ENCODE measurements at regions not wholly inside any gene's neighbourhood (a gene's known extent, or its start where the extent isn't known, plus 50 kb on each side); places are given as distances from the start of the nearest gene placed in this dataset.

DNA sequence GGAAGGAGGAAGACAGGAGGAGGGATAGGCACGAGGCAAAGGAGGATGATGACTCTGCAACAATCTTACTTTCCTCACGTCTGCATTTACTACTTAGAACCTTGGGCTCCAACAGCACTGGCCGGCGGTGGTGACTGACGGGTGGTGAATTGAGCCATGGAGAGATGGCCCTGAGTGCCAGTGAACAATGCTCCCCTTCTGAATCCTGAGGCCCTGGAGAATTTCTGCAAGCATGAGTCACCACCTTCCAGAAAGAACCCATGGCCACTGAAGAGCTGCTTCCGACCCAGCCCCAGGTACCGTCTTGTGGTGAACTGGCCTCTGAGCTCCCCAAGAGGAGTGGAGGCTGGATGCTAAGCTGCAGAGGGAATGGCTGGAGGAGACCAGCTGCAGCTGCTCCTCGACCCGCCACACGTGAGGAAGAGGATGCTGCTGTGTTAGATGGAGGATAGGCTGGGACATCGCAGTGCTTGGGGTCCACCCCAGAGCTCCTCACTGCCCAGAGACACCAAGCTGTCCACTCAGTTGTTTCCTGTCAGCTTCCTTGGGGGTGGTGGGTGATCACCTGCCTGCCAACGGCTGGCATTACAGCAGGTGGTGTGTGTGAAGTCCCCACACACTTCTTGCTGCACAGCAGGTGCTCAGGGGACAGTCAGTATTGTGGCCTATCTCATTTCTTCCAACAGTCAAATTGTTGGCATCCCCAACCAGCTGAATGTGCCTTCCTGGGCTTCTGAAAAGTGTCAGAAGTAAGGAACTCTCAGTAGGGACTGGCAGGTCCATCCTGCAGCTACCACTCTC is 186.5 kb upstream of the ID2 start:
- peaks cover 0 to 84% (median 42%) of the 10 kb centered on the region in 12 donors for H3K4me1 ChIP-seq
- H3K9me3 ChIP-seq, result no peaks in the 10 kb centered on the region
- peak overlapping the region in 6 of 12 donors; percentile 27 to 63 (median 52) for H3K27ac ChIP-seq
- TF ChIP-seq, protein P1, sequence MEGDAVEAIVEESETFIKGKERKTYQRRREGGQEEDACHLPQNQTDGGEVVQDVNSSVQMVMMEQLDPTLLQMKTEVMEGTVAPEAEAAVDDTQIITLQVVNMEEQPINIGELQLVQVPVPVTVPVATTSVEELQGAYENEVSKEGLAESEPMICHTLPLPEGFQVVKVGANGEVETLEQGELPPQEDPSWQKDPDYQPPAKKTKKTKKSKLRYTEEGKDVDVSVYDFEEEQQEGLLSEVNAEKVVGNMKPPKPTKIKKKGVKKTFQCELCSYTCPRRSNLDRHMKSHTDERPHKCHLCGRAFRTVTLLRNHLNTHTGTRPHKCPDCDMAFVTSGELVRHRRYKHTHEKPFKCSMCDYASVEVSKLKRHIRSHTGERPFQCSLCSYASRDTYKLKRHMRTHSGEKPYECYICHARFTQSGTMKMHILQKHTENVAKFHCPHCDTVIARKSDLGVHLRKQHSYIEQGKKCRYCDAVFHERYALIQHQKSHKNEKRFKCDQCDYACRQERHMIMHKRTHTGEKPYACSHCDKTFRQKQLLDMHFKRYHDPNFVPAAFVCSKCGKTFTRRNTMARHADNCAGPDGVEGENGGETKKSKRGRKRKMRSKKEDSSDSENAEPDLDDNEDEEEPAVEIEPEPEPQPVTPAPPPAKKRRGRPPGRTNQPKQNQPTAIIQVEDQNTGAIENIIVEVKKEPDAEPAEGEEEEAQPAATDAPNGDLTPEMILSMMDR (IDR thresholded peaks at IDR 0.05), result no peak
- TF ChIP-seq POLR2A (IDR thresholded peaks at IDR 0.05), result no peak
- H3K27me3 ChIP-seq, result no peaks in the 10 kb centered on the region
- H3K4me3 ChIP-seq, result no peak overlapping the region
- H3K36me3 ChIP-seq, result no peaks in the 10 kb centered on the region
- intact Hi-C loops (cut with DNase I), result loop anchor here in 1 of 10 donors (10.0 kb wide), 1 partner anchor 111 kb away; no protein-coding TSS in a partner anchor
- DNase-seq (no peak), ATAC-seq (no peak)
- WGBS, 4 donors, result 86 to 90% (median 89%) methylated on average over 10 to 12 of the region's 12 CpGs

DNA sequence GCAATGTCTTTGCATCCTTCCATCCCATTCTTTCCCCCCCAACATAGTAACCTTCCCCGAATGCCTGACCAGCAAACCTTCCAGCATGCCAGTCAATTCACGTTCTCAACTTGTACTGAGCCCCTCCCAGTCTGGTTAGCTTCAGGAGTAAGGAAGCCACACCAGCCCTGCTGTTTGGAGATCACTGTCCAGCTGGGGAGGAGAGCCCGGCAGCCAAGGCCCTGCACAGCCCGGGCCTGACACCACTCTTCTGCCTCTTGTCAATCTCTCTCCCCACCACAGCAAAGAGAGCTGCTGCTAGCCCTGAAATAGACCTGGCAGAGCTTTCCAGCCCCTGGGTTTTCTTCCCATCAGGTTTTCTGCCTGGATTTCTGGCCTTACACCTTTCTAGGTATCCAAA is 185.8 kb upstream of the ID2 start:
- TF ChIP-seq, protein P1 (IDR thresholded peaks at IDR 0.05), result no peak
- TF ChIP-seq POLR2A (IDR thresholded peaks at IDR 0.05), result no peak
- H3K36me3 ChIP-seq, result no peaks in the 10 kb centered on the region
- H3K4me3 ChIP-seq, result no peak overlapping the region
- DNase-seq (peak in 2 of 5 donors; percentile 48 to 51), ATAC-seq (peak; percentile 72 to 83 (median 78))
- H3K9me3 ChIP-seq, result no peaks in the 10 kb centered on the region
- WGBS, 4 donors, result 27 to 34% (median 30%) methylated on average over 3 to 4 of the region's 4 CpGs
- H3K27ac ChIP-seq, result peak overlapping the region in 9 of 12 donors; percentile 20 to 63 (median 46)
- peaks cover 0 to 84% (median 40%) of the 10 kb centered on the region in 12 donors for H3K4me1 ChIP-seq
- H3K27me3 ChIP-seq, result no peaks in the 10 kb centered on the region
- intact Hi-C loops (cut with DNase I), result loop anchor here in 1 of 10 donors (10.0 kb wide), 1 partner anchor 111 kb away; no protein-coding TSS in a partner anchor

DNA sequence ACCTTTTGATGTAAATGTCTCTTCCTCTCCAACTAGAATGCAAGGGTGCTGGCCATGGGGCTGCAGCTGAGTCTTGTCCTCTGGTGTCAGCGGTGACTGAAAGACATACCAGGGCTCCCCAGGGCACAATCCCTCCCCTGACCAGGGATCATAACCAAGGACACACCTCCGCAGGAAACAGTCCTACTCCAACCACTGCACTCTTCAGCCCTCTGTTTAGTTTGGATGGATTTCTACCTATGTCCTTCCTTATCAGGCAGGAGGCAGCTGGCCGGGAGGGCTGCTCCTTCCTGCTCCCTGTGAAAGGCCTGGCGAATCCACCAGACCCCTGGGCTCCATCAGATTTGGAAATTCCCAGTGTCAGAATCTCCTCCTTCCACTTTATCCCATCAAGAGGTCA is 185.2 kb upstream of the ID2 start:
- Histone ChIP-seq H3K36me3 (no peaks in the 10 kb centered on the region), H3K27me3 (no peaks in the 10 kb centered on the region), H3K4me3 (no peak overlapping the region), H3K9me3 (no peaks in the 10 kb centered on the region), H3K27ac (peak overlapping the region in 8 of 12 donors; percentile 16 to 63 (median 48)), H3K4me1 (peaks cover 0 to 82% (median 37%) of the 10 kb centered on the region in 12 donors)
- 42 to 59% (median 50%) methylated on average over 4 of the region's 4 CpGs for WGBS, 4 donors
- ATAC-seq, result peak; percentile 60 to 70 (median 68)
- no peak for TF ChIP-seq POLR2A (IDR thresholded peaks at IDR 0.05)
- TF ChIP-seq, protein P1 (IDR thresholded peaks at IDR 0.05), result no peak
- DNase-seq, result peak in 1 of 5 donors; percentile 30
- intact Hi-C loops (cut with DNase I), result loop anchor here in 1 of 10 donors (10.0 kb wide), 1 partner anchor 112 kb away; no protein-coding TSS in a partner anchor

DNA sequence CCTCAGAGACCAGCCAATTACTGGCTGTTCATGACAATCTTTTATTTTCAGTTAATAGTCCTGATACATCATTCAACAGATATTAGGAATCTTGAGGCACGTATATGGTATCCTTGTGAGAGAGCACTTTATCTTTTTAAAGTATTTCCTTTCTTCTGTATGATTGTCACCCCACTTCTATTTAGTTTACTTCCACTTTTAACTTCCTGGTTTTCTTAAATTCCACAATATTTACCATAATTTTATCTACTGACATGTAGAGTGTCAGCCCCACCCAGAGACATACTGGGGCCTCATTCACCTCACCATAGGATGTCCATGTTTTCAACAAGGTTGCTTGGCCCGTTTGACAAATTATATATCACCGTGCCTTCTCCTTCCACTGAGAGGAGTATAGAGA is 182.9 kb upstream of the ID2 start:
- DNase-seq (no peak), ATAC-seq (no peak)
- Histone ChIP-seq H3K9me3 (no peaks in the 10 kb centered on the region), H3K27me3 (no peaks in the 10 kb centered on the region), H3K36me3 (no peaks in the 10 kb centered on the region), H3K27ac (no peak overlapping the region), H3K4me1 (peaks cover 0 to 67% (median 29%) of the 10 kb centered on the region in 12 donors), H3K4me3 (no peak overlapping the region)
- TF ChIP-seq, protein P1 (IDR thresholded peaks at IDR 0.05), result no peak
- no peak for TF ChIP-seq POLR2A (IDR thresholded peaks at IDR 0.05)
- intact Hi-C loops (cut with DNase I), result loop anchor here in 1 of 10 donors (10.0 kb wide), 1 partner anchor 114 kb away; no protein-coding TSS in a partner anchor
- 86 to 88% (median 87%) methylated on average over 3 of the region's 3 CpGs for WGBS, 4 donors

Data from heart left ventricle (tissue), 16 donors.